Gastroesophageal sphincter (tissue), 3 donors: ENCODE measurements at regions not wholly inside any gene's neighbourhood (a gene's known extent, or its start where the extent isn't known, plus 50 kb on each side); places are given as distances from the start of the nearest gene placed in this dataset.

Experiments
- POLR2A ChIP-seq, 2 donors: fragments of 450-650 bp; IDR thresholded peaks; one replicate each; pipeline ENCODE4 v1.6.1; 2017; ENCODE audit warnings: antibody characterized with exemption in 2 of 2, mild to moderate bottlenecking in 2 of 2, moderate library complexity in 1 of 2
- TF ChIP-seq, protein P1 (sequence below), 4 experiments: fragments of 200-600 bp in 2 of 4; fragments of 450-650 bp in 2 of 4; sonication (generic) in 1 of 4; IDR thresholded peaks; one replicate each; pipeline ENCODE4 v1.5.1; 2017 to 2019; ENCODE audit warnings: antibody characterized with exemption in 4 of 4, mild to moderate bottlenecking in 2 of 4, moderate library complexity in 2 of 4

DNA sequence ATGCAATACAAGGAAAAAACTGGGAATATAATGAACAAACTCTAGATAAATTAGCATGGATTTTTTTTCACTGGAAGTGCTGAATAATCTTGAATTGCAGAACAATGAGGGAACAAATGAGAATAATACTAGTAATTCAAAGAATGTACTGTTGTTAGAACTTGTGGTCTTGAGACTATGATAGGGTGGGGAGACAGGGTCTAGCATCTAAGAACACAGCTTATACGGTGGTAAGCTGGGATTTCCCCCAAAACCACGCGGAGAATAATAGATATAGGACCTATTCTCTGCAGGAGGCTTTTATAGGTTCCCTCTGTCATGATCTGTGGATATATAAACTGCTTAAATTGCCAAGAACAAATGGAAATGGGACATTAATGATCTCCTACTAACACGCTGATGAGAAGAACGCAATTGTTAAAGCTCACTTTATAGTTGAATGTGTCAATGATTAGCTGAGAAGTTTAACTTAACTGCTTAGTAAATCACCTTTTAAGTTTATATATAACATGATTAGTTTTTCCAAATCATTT is 692.3 kb downstream of the ZPLD1 start:
- TF ChIP-seq, protein P1, sequence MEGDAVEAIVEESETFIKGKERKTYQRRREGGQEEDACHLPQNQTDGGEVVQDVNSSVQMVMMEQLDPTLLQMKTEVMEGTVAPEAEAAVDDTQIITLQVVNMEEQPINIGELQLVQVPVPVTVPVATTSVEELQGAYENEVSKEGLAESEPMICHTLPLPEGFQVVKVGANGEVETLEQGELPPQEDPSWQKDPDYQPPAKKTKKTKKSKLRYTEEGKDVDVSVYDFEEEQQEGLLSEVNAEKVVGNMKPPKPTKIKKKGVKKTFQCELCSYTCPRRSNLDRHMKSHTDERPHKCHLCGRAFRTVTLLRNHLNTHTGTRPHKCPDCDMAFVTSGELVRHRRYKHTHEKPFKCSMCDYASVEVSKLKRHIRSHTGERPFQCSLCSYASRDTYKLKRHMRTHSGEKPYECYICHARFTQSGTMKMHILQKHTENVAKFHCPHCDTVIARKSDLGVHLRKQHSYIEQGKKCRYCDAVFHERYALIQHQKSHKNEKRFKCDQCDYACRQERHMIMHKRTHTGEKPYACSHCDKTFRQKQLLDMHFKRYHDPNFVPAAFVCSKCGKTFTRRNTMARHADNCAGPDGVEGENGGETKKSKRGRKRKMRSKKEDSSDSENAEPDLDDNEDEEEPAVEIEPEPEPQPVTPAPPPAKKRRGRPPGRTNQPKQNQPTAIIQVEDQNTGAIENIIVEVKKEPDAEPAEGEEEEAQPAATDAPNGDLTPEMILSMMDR (IDR thresholded peaks at IDR 0.05): no peak
- TF ChIP-seq POLR2A (IDR thresholded peaks at IDR 0.05): no peak
